ENCODE measurements at regions not wholly inside any gene's neighbourhood (a gene's known extent, or its start where the extent isn't known, plus 50 kb on each side); places are given as distances from the start of the nearest gene placed in this dataset.

DNA sequence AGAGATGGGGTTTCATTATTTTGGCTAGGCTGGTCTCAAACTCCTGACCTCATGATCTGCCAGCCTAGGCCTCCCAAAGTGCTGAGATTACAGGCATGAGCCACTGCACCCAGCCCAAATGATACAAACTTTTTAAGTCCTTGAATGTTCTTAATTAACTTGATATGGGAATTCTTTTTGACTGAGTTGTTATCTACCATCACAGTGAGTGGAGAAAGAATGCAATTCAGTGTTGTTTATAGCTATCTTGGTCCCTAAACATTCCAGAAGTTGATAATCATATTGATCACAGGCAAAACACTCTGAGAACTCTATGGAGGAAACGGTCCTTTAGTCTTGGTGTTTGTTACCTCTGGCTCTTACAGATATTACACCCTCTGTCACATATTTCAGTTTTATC is 1072.5 kb downstream of the SUCLG1 start:
- no peak for TF ChIP-seq ZFX (IDR thresholded peaks at IDR 0.05; ENCODE audit: borderline replicate concordance)
- TF ChIP-seq, protein P1, sequence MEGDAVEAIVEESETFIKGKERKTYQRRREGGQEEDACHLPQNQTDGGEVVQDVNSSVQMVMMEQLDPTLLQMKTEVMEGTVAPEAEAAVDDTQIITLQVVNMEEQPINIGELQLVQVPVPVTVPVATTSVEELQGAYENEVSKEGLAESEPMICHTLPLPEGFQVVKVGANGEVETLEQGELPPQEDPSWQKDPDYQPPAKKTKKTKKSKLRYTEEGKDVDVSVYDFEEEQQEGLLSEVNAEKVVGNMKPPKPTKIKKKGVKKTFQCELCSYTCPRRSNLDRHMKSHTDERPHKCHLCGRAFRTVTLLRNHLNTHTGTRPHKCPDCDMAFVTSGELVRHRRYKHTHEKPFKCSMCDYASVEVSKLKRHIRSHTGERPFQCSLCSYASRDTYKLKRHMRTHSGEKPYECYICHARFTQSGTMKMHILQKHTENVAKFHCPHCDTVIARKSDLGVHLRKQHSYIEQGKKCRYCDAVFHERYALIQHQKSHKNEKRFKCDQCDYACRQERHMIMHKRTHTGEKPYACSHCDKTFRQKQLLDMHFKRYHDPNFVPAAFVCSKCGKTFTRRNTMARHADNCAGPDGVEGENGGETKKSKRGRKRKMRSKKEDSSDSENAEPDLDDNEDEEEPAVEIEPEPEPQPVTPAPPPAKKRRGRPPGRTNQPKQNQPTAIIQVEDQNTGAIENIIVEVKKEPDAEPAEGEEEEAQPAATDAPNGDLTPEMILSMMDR (IDR thresholded peaks at IDR 0.05), result no peak
- H3K27ac ChIP-seq, result no peak overlapping the region

DNA sequence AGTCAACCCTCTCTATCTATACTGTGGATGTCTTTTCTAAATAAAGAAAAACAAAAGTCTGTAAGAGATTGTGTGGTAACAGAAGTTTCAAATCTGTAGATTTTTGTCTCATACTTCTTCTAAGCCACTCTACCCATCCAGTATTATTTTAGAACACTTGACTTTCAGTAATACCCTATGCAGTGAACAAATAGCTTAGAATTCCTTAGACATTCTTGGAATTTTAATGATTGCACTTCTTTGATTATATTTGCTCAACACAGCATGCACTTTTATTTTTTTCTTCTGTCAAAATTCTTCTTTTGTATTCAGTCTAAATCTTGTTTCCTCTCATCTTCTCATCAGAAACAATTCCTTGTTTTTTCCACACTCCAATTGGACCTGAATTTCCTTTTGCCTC is 1080.2 kb downstream of the SUCLG1 start:
- TF ChIP-seq ZFX (IDR thresholded peaks at IDR 0.05; ENCODE audit: borderline replicate concordance), result no peak
- TF ChIP-seq, protein P1 (IDR thresholded peaks at IDR 0.05), result no peak
- no peak overlapping the region for H3K27ac ChIP-seq

DNA sequence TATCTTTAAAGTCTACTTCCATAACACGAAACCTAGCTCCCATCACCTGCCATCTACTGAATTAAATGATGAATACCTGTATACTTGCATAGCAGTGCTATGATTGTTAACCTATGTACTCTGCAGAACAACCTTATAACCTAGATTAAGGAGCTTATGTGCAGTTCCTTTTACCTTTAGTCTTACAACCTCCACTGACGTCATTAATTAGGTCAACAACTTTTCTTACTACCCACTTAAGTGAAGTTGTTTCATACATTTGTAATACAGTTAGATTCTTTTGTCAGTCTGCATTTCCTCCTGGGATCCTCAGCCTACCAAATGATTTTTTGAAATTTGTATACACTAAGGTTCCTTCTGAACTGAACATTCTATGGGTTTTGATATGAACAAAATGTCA is 1082.3 kb downstream of the SUCLG1 start:
- no peak overlapping the region for H3K27ac ChIP-seq
- no peak for TF ChIP-seq ZFX (IDR thresholded peaks at IDR 0.05; ENCODE audit: borderline replicate concordance)
- TF ChIP-seq, protein P1 (IDR thresholded peaks at IDR 0.05), result no peak

DNA sequence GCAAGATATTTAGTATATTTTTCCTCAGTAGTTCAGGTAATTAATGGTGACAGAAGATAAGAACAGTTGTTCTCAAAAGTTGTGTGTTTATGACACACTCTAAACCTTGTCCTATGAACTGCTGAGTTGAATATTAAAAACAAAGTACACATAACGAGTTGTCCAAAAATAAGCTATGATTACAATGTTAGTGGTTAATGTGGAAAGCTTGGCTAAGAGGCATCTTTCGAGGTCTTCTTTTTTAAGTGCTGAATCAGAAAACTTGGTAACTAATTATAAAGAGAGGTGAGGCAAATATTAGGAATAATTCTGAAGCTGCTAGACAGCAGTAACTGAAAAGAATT is 1088.7 kb downstream of the SUCLG1 start:
- TF ChIP-seq, protein P1 (IDR thresholded peaks at IDR 0.05), result no peak
- TF ChIP-seq ZFX (IDR thresholded peaks at IDR 0.05; ENCODE audit: borderline replicate concordance), result no peak
- H3K27ac ChIP-seq, result no peak overlapping the region

DNA sequence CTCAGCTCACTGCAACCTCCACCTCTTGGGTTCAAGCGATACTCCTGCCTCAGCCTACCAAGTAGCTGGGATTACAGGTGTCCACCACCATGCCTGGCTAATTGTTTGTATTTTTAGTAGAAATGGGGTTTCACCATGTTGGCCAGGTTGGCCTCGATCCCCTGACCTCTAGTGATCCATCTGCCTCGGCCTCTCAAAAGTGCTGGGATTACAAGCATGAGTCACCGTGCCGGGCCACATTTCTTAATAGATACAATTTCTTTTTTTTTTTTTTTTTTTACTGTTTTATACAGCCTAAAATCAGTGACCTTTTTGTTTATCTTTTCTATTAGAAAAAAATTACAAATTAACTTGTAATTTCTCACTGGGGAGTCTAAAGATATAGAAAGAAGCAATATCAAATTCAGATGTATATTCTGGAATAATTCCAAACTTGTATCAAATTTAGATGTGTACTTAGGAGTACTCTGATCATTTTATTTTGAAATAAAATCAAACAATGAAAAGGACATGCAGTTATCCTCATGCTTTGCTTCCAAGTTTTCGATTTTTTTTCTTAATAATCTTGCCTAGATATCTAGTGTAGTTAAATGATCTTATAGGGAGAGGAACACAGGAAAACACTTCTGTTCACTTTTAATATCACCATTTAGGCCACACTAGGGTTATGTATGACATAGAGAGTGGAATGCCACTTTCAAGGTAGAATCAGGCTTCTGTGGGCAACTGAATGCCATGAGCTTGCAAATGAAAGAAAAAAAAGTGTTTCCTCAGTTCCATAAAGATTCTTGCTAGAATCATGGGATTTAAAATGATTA is 1089.3 kb downstream of the SUCLG1 start:
- no peak overlapping the region for H3K27ac ChIP-seq
- no peak for TF ChIP-seq ZFX (IDR thresholded peaks at IDR 0.05; ENCODE audit: borderline replicate concordance)
- TF ChIP-seq, protein P1 (IDR thresholded peaks at IDR 0.05), result no peak

DNA sequence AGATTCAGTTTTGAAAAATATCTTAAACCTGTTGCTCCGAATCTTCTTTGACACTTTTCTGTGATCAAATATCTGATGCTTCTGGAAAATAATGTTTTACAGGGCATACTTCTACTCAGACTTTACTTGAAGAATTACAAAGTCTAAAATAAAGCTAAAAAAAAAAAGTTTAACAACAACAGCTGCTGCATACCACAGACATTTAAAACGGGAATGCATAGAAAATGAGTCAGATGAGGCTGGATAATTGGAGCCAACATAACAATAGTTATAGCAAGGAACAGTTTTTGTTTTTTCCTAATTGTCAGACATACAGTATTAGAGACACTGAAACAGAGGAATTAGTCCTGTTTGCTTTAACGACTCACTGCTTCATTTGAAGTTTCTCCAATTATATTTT is 1090.2 kb downstream of the SUCLG1 start:
- no peak for TF ChIP-seq ZFX (IDR thresholded peaks at IDR 0.05; ENCODE audit: borderline replicate concordance)
- TF ChIP-seq, protein P1 (IDR thresholded peaks at IDR 0.05), result no peak
- no peak overlapping the region for H3K27ac ChIP-seq

DNA sequence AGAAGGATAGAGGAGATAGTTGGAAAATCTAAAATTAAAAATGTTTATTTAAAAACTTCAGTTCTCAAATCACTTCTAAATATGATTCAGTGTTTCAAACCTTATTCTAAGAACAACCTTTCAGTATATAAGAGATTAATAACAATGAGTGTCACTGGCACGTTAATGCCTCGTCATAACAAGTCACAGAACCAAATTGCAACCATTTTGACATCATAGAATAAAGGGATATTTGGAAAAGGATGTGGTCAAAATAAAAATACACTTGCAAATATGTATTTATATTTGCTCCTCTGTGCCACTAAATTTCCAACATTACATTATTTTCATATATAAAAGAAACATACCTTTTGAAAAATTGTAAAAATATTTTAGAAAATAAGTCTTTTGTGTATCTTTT is 1090.6 kb downstream of the SUCLG1 start:
- H3K27ac ChIP-seq, result no peak overlapping the region
- TF ChIP-seq, protein P1 (IDR thresholded peaks at IDR 0.05), result no peak
- no peak for TF ChIP-seq ZFX (IDR thresholded peaks at IDR 0.05; ENCODE audit: borderline replicate concordance)

Data from 22Rv1 (cell line).